Activated naive CD4-positive, alpha-beta T cell (primary cell): ENCODE measurements at regions not wholly inside any gene's neighbourhood (a gene's known extent, or its start where the extent isn't known, plus 50 kb on each side); places are given as distances from the start of the nearest gene placed in this dataset.
"Not testable (repeated sequence)": the region's sequence is repeated elsewhere in the genome, so short reads cannot be mapped to it uniquely, and the experiment has no call there.

Experiments used
- DNase-seq, 4 experiments: peaks; one replicate each; lab custom pipeline; 2025; lab: John Stamatoyannopoulos, UW

GRCh38 chr16:16448423-16448822, 69.5 kb downstream of the NPIPA7 start:
- not testable (repeated sequence) for DNase-seq

- DNase-seq: not testable (repeated sequence)
Observed at GRCh38 chr16:16449712-16450237, 70.8 kb downstream of the NPIPA7 start.

GRCh38 chr16:16451721-16452410, 72.9 kb downstream of the NPIPA7 start:
- not testable (repeated sequence) for DNase-seq

GRCh38 chr16:16458579-16458978, 79.6 kb downstream of the NPIPA7 start:
- not testable (repeated sequence) for DNase-seq

- DNase-seq: not testable (repeated sequence)
Observed at GRCh38 chr16:16463792-16464191, 84.9 kb downstream of the NPIPA7 start.

- not testable (repeated sequence) for DNase-seq
Observed at GRCh38 chr16:16488919-16489318, 110.0 kb downstream of the NPIPA7 start.

- not testable (repeated sequence) for DNase-seq
Observed at GRCh38 chr16:16489466-16489865, 110.5 kb downstream of the NPIPA7 start.

GRCh38 chr16:16494114-16494513, 115.2 kb downstream of the NPIPA7 start:
- not testable (repeated sequence) for DNase-seq

- DNase-seq: not testable (repeated sequence)
Observed at GRCh38 chr16:16494998-16495397, 116.1 kb downstream of the NPIPA7 start.

- DNase-seq: not testable (repeated sequence)
Observed at GRCh38 chr16:16499875-16500274, 120.9 kb downstream of the NPIPA7 start.

- DNase-seq: not testable (repeated sequence)
Observed at GRCh38 chr16:16507041-16507440, 128.1 kb downstream of the NPIPA7 start.

GRCh38 chr16:16508344-16508743, 129.4 kb downstream of the NPIPA7 start:
- not testable (repeated sequence) for DNase-seq

GRCh38 chr16:16519395-16519794, 140.5 kb downstream of the NPIPA7 start:
- DNase-seq: not testable (repeated sequence)

- not testable (repeated sequence) for DNase-seq
Observed at GRCh38 chr16:16521239-16522002, 142.5 kb downstream of the NPIPA7 start.

GRCh38 chr16:16526998-16527397, 148.1 kb downstream of the NPIPA7 start:
- DNase-seq: not testable (repeated sequence)

- DNase-seq: not testable (repeated sequence)
Observed at GRCh38 chr16:16530744-16531143, 151.8 kb downstream of the NPIPA7 start.

- not testable (repeated sequence) for DNase-seq
Observed at GRCh38 chr16:16535565-16535964, 156.6 kb downstream of the NPIPA7 start.

- DNase-seq: not testable (repeated sequence)
Observed at GRCh38 chr16:16536151-16536550, 157.2 kb downstream of the NPIPA7 start.

GRCh38 chr16:16549710-16550109, 170.8 kb downstream of the NPIPA7 start:
- DNase-seq: not testable (repeated sequence)

GRCh38 chr16:16550824-16551223, 171.9 kb downstream of the NPIPA7 start:
- not testable (repeated sequence) for DNase-seq

- DNase-seq: not testable (repeated sequence)
Observed at GRCh38 chr16:16552819-16553340, 173.9 kb downstream of the NPIPA7 start.

GRCh38 chr16:16559179-16559740, 180.3 kb downstream of the NPIPA7 start:
- DNase-seq: not testable (repeated sequence)
